H1 (cell line): ENCODE measurements at regions not wholly inside any gene's neighbourhood (a gene's known extent, or its start where the extent isn't known, plus 50 kb on each side); places are given as distances from the start of the nearest gene placed in this dataset.

Experiments
- BRCA1 ChIP-seq: IDR thresholded peaks from 2 replicates; pipeline ENCODE4 v1.6.1; 2012; ENCODE audit warnings: low read depth, low read length, improper control_type of control experiment
- CTCF ChIP-seq, 3 experiments: IDR thresholded peaks; 1 replicate in 2 of 3; 2 replicates in 1 of 3; pipeline versions ENCODE4 v1.5.1 to v1.6.1; 2011; ENCODE audit warnings: low read length in 3 of 3, mild to moderate bottlenecking in 3 of 3, inconsistent platforms in 2 of 3, low read depth in 1 of 3, moderate library complexity in 1 of 3; ENCODE audit not compliant: insufficient read depth in 1 of 3; ENCODE audit errors: control extremely low read depth in 1 of 3
- TAF1 ChIP-seq: IDR thresholded peaks from 2 replicates; pipeline ENCODE4 v1.6.1; 2011; ENCODE audit warnings: mild to moderate bottlenecking, low read depth, low read length

GRCh38 chr20:50395914-50396488, 114.2 kb upstream of the PTPN1 start:
- TF ChIP-seq TAF1 (no peak), BRCA1 (no peak), CTCF (IDR thresholded peaks at IDR 0.05; ENCODE audit: control extremely low read depth in 1 of 3, insufficient read depth in 1 of 3, low read depth in 1 of 3, low read length in 3 of 3) (no peak)
